NOMO-1 treated with DMSO at 0.1 percent for 48 hours (cell line): ENCODE measurements at regions not wholly inside any gene's neighbourhood (a gene's known extent, or its start where the extent isn't known, plus 50 kb on each side); places are given as distances from the start of the nearest gene placed in this dataset.

Experiments
- DNase-seq: peaks from one replicate; lab custom pipeline; 2025; ENCODE audit not compliant: unreplicated experiment; lab: John Stamatoyannopoulos, UW

- no peak for DNase-seq
Observed at GRCh38 chr10:10295537-10295936, 722.1 kb upstream of the CELF2 start.

- DNase-seq: no peak
Observed at GRCh38 chr10:10302689-10303088, 715.0 kb upstream of the CELF2 start.

GRCh38 chr10:10307036-10307435 is 710.6 kb upstream of the CELF2 start:
- no peak for DNase-seq

- no peak for DNase-seq
Observed at GRCh38 chr10:10307551-10307950, 710.1 kb upstream of the CELF2 start.

- no peak for DNase-seq
Observed at GRCh38 chr10:10310498-10310897, 707.2 kb upstream of the CELF2 start.

- no peak for DNase-seq
Observed at GRCh38 chr10:10311966-10312365, 705.7 kb upstream of the CELF2 start.

GRCh38 chr10:10313149-10313835 is 704.4 kb upstream of the CELF2 start:
- DNase-seq: no peak

- no peak for DNase-seq
Observed at GRCh38 chr10:10314626-10315025, 703.0 kb upstream of the CELF2 start.

- no peak for DNase-seq
Observed at GRCh38 chr10:10315989-10316388, 701.7 kb upstream of the CELF2 start.

GRCh38 chr10:10317151-10317550 is 700.5 kb upstream of the CELF2 start:
- DNase-seq: no peak

GRCh38 chr10:10318856-10319255 is 698.8 kb upstream of the CELF2 start:
- DNase-seq: no peak

- no peak for DNase-seq
Observed at GRCh38 chr10:10320956-10321355, 696.7 kb upstream of the CELF2 start.

GRCh38 chr10:10326116-10326515 is 691.6 kb upstream of the CELF2 start:
- DNase-seq: no peak

GRCh38 chr10:10327934-10328333 is 689.7 kb upstream of the CELF2 start:
- no peak for DNase-seq

- no peak for DNase-seq
Observed at GRCh38 chr10:10330418-10330817, 687.3 kb upstream of the CELF2 start.

GRCh38 chr10:10332786-10333185 is 684.9 kb upstream of the CELF2 start:
- DNase-seq: no peak

- no peak for DNase-seq
Observed at GRCh38 chr10:10333622-10334021, 684.0 kb upstream of the CELF2 start.

- no peak for DNase-seq
Observed at GRCh38 chr10:10338339-10338738, 679.3 kb upstream of the CELF2 start.

- no peak for DNase-seq
Observed at GRCh38 chr10:10346390-10347150, 671.1 kb upstream of the CELF2 start.

GRCh38 chr10:10350050-10350449 is 667.6 kb upstream of the CELF2 start:
- no peak for DNase-seq

- DNase-seq: no peak
Observed at GRCh38 chr10:10351451-10351850, 666.2 kb upstream of the CELF2 start.

- DNase-seq: no peak
Observed at GRCh38 chr10:10353326-10353868, 664.3 kb upstream of the CELF2 start.
